Suprapubic skin (tissue), 4 donors: ENCODE measurements at regions not wholly inside any gene's neighbourhood (a gene's known extent, or its start where the extent isn't known, plus 50 kb on each side); places are given as distances from the start of the nearest gene placed in this dataset.

Experiments
- POLR2A ChIP-seq, 2 donors: fragments of 450-650 bp; IDR thresholded peaks; one replicate each; pipeline ENCODE4 v1.6.1; 2017; ENCODE audit warnings: antibody characterized with exemption in 2 of 2, mild to moderate bottlenecking in 2 of 2, moderate library complexity in 2 of 2
- POLR2AphosphoS5 ChIP-seq, 3 donors: sonication (generic); formaldehyde crosslinking; IDR thresholded peaks; one replicate each; pipeline ENCODE4 v1.6.1; 2017; ENCODE audit warnings: antibody characterized with exemption in 3 of 3
- TF ChIP-seq, protein P1 (sequence below), 2 donors: fragments of 200-600 bp in 1 of 2; fragments of 450-650 bp in 1 of 2; sonication (generic) in 1 of 2; IDR thresholded peaks; one replicate each; pipeline ENCODE4 v1.5.1; 2016 to 2019; ENCODE audit warnings: antibody characterized with exemption in 2 of 2, mild to moderate bottlenecking in 1 of 2, moderate library complexity in 1 of 2

DNA sequence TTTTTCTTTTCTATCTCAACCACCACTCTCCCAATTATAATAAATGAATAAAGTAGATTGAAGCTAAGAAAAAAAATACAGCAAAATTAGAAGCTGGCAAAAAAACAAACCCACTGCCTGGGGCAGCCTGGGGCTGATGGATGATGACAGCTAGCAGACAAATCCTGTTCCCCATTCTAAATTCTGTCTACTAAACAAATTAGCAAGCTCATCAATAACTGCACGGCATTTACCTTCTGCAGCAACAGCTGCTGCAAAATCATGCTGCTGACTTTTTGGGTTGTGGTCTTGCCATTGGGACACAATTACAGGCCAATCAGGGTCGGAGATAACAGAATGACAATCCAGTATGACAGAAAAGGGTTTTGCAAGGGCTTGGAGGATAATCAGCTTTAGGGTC, 443.6 kb upstream of the SOX5 start:
- TF ChIP-seq, protein P1, sequence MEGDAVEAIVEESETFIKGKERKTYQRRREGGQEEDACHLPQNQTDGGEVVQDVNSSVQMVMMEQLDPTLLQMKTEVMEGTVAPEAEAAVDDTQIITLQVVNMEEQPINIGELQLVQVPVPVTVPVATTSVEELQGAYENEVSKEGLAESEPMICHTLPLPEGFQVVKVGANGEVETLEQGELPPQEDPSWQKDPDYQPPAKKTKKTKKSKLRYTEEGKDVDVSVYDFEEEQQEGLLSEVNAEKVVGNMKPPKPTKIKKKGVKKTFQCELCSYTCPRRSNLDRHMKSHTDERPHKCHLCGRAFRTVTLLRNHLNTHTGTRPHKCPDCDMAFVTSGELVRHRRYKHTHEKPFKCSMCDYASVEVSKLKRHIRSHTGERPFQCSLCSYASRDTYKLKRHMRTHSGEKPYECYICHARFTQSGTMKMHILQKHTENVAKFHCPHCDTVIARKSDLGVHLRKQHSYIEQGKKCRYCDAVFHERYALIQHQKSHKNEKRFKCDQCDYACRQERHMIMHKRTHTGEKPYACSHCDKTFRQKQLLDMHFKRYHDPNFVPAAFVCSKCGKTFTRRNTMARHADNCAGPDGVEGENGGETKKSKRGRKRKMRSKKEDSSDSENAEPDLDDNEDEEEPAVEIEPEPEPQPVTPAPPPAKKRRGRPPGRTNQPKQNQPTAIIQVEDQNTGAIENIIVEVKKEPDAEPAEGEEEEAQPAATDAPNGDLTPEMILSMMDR (IDR thresholded peaks at IDR 0.05): no peak
- TF ChIP-seq POLR2A (IDR thresholded peaks at IDR 0.05) (no peak), POLR2AphosphoS5 (IDR thresholded peaks at IDR 0.05) (no peak)
